Lower leg skin (tissue), 3 donors: ENCODE measurements at regions not wholly inside any gene's neighbourhood (a gene's known extent, or its start where the extent isn't known, plus 50 kb on each side); places are given as distances from the start of the nearest gene placed in this dataset.

Experiments
- POLR2A ChIP-seq, 2 donors: fragments of 450-650 bp; IDR thresholded peaks; one replicate each; pipeline ENCODE4 v1.6.1; 2016 to 2017; ENCODE audit warnings: antibody characterized with exemption in 2 of 2, mild to moderate bottlenecking in 1 of 2, moderate library complexity in 1 of 2
- TF ChIP-seq, protein P1 (sequence below), 3 donors: fragments of 450-650 bp; IDR thresholded peaks; one replicate each; pipeline ENCODE4 v1.5.1; 2016; ENCODE audit warnings: antibody characterized with exemption in 3 of 3, mild to moderate bottlenecking in 3 of 3, moderate library complexity in 2 of 3

DNA sequence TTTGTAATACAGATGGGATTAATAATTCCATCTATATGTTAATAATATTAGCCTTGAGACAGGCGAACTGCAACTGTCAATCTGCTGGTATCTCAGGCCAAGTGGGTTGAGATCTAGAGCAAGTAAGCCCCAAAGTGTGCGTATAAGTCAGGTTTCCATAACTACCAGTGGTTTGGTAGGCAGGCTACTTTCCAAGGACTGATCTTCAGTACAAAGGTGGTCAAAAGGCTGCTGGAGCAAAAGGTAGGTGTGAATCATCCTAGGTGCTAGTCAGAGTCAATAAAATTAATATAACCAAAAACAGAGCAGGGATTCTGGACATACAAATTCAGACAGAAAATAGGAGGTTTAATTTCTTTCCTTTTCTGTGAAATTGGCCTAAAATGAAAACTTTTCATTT, 328.0 kb downstream of the TGFB2 start:
- TF ChIP-seq, protein P1, sequence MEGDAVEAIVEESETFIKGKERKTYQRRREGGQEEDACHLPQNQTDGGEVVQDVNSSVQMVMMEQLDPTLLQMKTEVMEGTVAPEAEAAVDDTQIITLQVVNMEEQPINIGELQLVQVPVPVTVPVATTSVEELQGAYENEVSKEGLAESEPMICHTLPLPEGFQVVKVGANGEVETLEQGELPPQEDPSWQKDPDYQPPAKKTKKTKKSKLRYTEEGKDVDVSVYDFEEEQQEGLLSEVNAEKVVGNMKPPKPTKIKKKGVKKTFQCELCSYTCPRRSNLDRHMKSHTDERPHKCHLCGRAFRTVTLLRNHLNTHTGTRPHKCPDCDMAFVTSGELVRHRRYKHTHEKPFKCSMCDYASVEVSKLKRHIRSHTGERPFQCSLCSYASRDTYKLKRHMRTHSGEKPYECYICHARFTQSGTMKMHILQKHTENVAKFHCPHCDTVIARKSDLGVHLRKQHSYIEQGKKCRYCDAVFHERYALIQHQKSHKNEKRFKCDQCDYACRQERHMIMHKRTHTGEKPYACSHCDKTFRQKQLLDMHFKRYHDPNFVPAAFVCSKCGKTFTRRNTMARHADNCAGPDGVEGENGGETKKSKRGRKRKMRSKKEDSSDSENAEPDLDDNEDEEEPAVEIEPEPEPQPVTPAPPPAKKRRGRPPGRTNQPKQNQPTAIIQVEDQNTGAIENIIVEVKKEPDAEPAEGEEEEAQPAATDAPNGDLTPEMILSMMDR (IDR thresholded peaks at IDR 0.05): no peak
- no peak for TF ChIP-seq POLR2A (IDR thresholded peaks at IDR 0.05)
